T-helper 2 cell treated with Interferon-gamma antibody and Interleukin-4, amounts not matched to agents 100 ng/mL and 5 ng/mL, for 36 hours (primary cell): ENCODE measurements at regions not wholly inside any gene's neighbourhood (a gene's known extent, or its start where the extent isn't known, plus 50 kb on each side); places are given as distances from the start of the nearest gene placed in this dataset.
"Not testable (repeated sequence)": the region's sequence is repeated elsewhere in the genome, so short reads cannot be mapped to it uniquely, and the experiment has no call there.

Experiments used
- intact Hi-C: fragments of 100-400 bp; cut with micrococcal nuclease; formaldehyde crosslinking; loops from one replicate; pipeline ENCODE4 v1.15.1; 2023

DNA sequence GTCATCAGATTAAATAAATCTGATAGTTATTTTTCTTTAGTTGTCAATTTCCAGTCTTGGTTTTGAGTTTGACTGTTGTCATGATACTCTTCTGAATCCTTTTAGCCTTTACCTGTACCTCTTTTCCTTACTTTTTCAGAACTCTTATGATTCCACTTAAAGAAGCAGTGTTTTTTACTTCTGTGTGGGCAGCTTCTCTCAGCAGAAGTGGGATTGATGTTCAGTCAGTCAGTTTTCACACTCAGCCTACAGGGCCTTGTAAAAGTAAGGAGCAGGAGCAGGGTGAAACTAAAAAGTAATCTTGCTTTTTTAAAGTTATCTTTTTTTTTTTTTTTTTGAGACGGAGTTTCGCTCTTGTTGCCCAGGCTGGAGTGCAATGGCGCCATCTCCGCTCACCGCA is 75.1 kb downstream of the HAUS1 start:
- intact Hi-C loops = no loop called here

GRCh38 chr18:46182633-46183358 is 78.6 kb downstream of the HAUS1 start:
- intact Hi-C loops = no loop called here

GRCh38 chr18:46184296-46184695 is 80.1 kb downstream of the HAUS1 start:
- intact Hi-C loops = not testable (repeated sequence)

DNA sequence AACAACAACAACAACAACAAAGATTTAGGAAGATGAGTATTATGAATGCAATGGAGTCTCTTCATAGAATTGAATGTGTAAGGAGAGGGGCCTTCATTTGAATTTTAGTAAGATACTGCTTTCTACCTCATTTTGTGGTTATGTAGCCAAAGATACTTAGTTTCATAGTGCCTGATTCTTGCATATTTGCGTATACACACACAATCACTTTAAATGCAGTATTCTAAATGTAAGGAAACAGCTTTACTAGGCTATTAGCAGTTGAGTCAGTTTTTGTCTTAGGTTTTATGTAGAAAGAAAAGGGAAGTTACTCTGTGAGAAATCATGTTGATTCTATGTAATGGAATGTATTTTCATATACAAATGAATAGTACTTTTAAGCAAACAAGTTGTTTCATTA is 80.5 kb downstream of the HAUS1 start:
- intact Hi-C loops = no loop called here

GRCh38 chr18:46190667-46191066 is 86.5 kb downstream of the HAUS1 start:
- intact Hi-C loops = no loop called here

GRCh38 chr18:46196627-46197243 is 92.5 kb downstream of the HAUS1 start:
- intact Hi-C loops = no loop called here

DNA sequence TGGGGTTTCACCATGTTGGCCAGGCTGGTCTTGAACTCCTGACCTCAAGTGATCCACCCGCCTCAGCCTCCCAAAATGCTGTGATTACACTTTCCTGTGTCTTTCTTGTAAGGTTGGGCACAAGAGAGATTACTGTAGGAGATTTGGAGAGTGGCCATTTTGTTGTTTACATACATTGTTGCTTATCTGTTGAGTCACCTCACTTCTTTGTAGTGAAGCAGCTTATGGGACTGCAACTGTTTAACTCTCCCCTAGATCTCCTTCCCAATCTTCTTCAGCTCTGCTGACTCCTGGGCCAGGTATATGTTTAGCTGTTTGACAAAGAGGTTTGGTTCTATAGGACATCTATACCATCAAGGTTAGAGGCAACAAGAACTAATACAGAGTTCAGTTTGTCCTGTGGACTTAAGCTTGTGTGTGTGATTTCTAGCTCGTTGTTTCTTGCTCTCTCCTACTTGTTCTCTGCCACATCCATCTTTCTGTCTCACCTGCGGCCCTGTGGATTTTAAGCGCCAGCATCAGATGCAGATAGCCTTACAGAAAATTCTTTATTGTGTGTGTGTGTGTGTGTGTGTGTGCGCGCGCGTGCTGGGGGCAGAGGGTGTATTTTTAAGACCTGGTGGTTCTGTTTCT is 95.4 kb downstream of the HAUS1 start:
- intact Hi-C loops = loop anchor here (2.0 kb wide), 1 partner anchor 13 kb away; no protein-coding TSS in a partner anchor

DNA sequence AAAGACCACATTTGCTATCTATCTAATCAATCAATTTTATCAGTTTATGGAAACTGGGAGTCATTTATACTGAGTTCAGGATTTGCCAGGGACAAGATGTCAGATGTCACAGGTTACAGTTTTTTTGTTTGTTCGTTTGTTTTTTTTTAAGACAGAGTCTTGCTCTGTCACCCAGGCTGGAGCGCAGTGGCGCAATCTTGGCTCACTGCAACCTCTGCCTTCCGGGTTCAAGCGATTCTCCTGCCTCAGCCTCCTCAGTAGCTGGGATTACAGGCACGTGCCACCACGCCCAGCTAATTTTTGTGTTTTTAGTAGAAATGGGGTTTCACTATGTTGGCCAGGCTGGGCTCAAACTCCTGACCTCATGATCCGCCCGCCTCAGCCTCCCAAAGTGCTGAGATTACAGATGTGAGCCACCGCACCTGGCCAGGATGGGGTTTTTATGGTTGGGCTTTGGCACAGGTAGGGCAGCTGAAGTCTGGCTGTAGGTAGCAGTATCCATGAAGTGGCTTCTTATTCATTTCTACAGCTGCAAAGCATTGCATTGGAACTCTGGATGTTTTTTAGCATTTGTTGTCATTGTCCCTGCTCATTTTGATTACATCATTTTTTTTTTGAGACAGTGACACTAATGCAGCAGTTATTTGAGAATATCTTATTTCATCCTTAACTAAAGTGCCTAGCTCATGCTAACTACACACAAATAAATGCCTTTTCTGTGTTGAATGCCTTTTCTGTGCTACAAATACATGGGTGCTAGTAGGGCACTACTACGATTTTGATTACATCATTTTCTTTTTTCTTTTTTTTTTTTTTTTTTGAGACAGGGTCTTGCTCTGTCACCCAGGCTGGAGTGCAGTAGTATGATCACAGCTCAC is 96.2 kb downstream of the HAUS1 start:
- intact Hi-C loops = not testable (repeated sequence)

- intact Hi-C loops = no loop called here
Measured at GRCh38 chr18:46204143-46204542, 100.0 kb downstream of the HAUS1 start.

DNA sequence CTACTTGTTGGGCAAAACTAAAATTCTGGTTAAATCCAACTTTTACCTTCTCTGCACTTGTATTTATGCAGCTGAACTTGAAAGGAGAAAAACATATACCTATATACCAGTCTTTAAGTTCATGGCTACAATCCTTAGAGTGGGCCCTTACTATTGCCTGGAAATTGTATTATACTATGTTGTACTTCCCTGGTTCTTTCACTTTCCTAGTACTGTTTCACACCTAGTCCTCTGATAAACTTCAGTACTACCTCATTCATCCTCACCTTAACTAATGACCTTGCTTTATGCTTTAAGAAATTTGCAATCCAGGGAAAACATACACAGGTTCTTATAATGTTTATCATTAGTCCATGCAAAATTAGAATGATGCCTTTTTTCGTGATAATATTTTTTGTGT is 103.8 kb downstream of the HAUS1 start:
- intact Hi-C loops = no loop called here

DNA sequence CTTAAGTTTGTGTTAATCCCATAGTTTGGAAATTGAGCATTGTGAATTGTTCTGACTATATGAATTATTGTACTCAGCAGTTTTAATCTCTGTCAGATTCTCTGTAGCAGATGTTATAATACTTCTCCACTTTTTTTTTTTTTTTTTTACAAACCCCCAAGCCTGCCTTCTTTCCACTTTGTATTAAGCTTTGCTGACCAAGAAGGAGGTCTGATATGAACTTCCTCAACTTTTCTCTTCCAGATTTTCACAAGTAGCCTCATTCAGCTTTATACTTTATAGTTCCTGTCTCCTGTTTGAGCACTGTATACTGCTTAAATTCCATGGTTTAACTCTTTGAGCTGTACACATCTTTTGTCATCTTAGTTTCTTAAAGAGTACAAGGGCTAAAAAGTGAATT is 105.0 kb downstream of the HAUS1 start:
- intact Hi-C loops = no loop called here

DNA sequence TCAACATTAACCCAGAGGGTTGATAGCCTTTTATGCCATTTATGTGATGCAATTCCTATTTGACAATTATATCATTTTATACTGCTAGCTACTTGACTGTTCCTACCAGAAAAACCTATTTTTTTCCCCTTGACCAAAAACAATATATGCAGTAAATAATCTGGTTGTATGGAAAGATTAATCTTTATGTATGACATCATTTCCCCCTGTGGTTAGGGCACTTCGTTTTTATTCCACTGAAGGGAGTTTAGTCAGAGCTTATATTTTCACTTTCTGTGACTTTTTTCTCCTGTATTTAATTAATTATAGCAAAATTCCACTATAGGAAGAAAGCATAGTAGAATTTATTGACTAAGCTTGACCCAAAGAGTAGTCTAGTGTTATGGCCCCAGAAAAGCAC is 107.6 kb downstream of the HAUS1 start:
- intact Hi-C loops = loop anchor here (1.0 to 5.0 kb wide), 4 partner anchors 13 to 115 kb away; partner anchors contain the start of gene ATP5F1A

DNA sequence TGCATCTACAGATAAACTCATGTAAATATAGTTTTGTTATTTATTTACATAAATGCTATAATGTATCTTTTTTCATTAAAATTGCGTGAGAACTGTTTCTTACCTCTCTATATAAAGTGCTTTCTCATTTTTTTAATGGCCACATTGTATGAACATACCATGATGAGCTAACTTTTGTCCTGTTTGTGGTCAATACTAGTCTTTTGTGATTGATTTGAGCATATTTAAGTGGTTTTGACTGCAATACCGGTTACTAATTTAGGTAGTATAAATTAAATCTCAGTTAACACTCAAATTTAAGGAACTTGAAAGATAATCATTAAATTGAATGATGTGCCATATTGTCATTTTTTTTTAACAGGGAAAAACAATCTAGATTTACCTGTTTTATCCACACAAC is 108.2 kb downstream of the HAUS1 start:
- intact Hi-C loops = loop anchor here (1.0 to 5.0 kb wide), 4 partner anchors 14 to 115 kb away; partner anchors contain the start of gene ATP5F1A

DNA sequence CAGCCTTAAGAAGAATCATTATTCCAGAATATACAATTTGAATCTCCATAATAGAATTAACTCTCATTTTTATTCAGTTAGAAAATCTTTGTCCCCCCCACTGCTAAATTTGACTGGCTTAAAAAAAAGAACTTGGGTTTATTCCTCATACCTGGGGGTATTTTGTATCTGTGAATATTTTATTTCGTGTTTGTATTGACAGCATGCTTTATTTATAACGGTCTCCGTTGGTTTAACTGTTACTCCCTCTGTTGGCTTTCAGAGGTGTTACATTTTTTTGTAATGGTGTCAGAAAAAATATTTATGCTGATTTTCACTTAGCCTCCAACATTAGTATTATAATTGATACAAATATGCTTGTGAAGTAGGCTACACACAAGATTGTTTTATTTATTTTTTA is 109.1 kb downstream of the HAUS1 start:
- intact Hi-C loops = loop anchor here (1.0 to 5.0 kb wide), 3 partner anchors 14 to 116 kb away; partner anchors contain the start of gene ATP5F1A

GRCh38 chr18:46214435-46214834 is 110.2 kb downstream of the HAUS1 start:
- intact Hi-C loops = loop anchor here (5.0 kb wide), 1 partner anchor 117 kb away; the partner anchor contains the start of gene ATP5F1A

GRCh38 chr18:46215902-46216723 is 111.9 kb downstream of the HAUS1 start:
- intact Hi-C loops = no loop called here

DNA sequence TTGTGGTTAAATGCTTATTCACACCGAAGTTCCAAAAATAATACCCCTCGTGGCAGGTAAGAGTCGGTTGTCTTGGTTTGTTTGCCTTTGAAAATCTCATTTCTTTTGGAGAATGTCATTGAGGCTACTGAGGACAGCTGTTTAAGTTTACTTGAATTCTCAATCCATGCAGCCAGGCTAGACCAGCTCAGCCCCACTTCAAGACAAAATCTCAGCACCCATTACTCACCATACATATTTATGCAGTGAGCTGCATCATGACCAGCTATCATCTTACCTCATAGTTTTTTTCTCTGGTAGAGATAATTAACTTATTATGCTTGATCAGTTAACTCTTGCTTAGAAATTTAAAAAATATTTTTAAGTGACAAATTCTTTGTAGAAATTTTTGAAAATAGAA is 115.9 kb downstream of the HAUS1 start:
- intact Hi-C loops = no loop called here

GRCh38 chr18:46222093-46222492 is 117.9 kb downstream of the HAUS1 start:
- intact Hi-C loops = no loop called here

- intact Hi-C loops = no loop called here
Measured at GRCh38 chr18:46222710-46223360, 118.7 kb downstream of the HAUS1 start.
